ENCODE measurements at regions not wholly inside any gene's neighbourhood (a gene's known extent, or its start where the extent isn't known, plus 50 kb on each side); places are given as distances from the start of the nearest gene placed in this dataset.

DNA sequence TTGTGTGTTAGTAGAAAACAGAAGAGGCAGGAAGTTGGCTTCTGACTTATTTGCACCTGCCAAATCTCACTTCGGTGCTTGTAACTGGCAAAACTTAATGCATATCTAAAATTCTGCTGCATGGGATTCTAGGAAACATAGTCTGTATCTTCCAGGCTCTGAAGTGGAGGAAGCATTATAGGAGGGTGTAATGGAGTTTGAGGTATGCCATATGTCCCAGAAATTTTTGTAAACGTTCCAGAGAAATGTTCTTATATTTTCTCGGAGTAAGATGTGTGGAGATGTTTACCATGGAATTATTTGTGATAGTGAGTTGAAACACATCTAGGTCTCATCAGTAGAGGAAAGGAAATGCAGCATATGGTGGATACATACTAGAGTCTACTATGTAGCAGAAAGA lies 1329.0 kb upstream of the NUDT12 start:
- no peak for TF ChIP-seq TCF7L2 (IDR thresholded peaks at IDR 0.05; ENCODE audit: borderline replicate concordance, extremely low read depth, insufficient read depth, insufficient read length)
- TF ChIP-seq, protein P1, sequence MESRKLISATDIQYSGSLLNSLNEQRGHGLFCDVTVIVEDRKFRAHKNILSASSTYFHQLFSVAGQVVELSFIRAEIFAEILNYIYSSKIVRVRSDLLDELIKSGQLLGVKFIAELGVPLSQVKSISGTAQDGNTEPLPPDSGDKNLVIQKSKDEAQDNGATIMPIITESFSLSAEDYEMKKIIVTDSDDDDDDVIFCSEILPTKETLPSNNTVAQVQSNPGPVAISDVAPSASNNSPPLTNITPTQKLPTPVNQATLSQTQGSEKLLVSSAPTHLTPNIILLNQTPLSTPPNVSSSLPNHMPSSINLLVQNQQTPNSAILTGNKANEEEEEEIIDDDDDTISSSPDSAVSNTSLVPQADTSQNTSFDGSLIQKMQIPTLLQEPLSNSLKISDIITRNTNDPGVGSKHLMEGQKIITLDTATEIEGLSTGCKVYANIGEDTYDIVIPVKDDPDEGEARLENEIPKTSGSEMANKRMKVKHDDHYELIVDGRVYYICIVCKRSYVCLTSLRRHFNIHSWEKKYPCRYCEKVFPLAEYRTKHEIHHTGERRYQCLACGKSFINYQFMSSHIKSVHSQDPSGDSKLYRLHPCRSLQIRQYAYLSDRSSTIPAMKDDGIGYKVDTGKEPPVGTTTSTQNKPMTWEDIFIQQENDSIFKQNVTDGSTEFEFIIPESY (IDR thresholded peaks at IDR 0.05; ENCODE audit: extremely low read depth, insufficient replicate concordance, low read length) = no peak
- no peak for TF ChIP-seq POLR2AphosphoS5 (IDR thresholded peaks at IDR 0.05; ENCODE audit: low read depth, low read length)
- TF ChIP-seq YY1 (IDR thresholded peaks at IDR 0.05; ENCODE audit: extremely low read depth, insufficient replicate concordance, low read depth, low read length) = no peak
- no peak for TF ChIP-seq ATF3 (IDR thresholded peaks at IDR 0.05)
- TF ChIP-seq CTCF (IDR thresholded peaks at IDR 0.05 in 2 of 3, conservative IDR thresholded peaks at IDR 0.05 in 1 of 3; ENCODE audit: borderline replicate concordance in 1 of 3, insufficient read depth in 1 of 3, low read depth in 2 of 3, low read length in 2 of 3) = no peak
- TF ChIP-seq POLR2A (IDR thresholded peaks at IDR 0.05; ENCODE audit: borderline replicate concordance, extremely low read depth, insufficient read depth, insufficient read length) = no peak
- TF ChIP-seq EZH2 (IDR thresholded peaks at IDR 0.05) = no peak
- TF ChIP-seq SIN3A (IDR thresholded peaks at IDR 0.05; ENCODE audit: low read depth) = no peak
- TF ChIP-seq ZFX (IDR thresholded peaks at IDR 0.05) = no peak
- no peak for TF ChIP-seq SRF (IDR thresholded peaks at IDR 0.05; ENCODE audit: low read depth)

All from HCT116 (cell line).